Fibroblast of skin of right biceps (primary cell): ENCODE measurements at regions not wholly inside any gene's neighbourhood (a gene's known extent, or its start where the extent isn't known, plus 50 kb on each side); places are given as distances from the start of the nearest gene placed in this dataset.

Experiments used
- DNase-seq: peaks from one replicate; pipeline ENCODE4 v3.0.0-alpha.2; 2013

DNA sequence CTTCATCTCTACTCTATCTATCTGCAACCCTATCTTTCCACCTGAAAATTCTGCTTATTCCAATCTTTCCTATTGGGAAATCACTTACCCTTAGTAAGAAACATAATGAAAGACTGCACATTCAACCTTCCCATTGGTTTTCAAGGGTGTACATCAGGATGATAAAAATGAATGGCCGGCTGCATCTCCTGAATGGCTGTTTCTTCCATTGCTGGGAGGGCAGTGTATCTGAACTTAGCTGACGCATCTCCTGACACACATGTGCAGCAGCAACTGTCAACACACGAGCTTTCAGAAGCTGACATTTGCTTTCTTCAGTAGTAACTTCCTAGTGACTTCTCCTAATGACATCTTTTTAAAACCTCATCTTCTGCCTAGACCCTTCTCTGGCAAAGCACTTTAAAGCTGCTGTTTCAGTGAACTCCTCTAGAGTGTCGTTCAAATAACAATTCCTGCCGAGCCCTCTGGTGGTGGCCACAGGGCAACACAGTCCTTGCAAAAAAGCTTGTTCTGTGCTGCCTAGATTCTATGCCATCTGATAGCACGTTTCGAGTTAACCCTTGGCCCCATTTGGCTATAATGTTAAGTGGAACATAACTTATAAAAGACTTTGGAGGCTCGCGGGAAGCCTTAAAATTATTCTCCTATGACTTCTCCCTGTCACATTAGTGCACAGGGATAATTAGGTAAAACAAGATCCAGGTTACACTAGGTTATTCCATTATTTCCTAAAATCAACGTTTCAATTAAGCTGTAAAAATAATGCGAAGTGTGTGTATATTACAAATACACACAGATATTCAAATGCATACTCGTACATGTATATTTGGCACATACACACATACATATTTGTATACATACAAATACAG, 2340.7 kb downstream of the PCDH7 start:
- peak; percentile 63 for DNase-seq

DNA sequence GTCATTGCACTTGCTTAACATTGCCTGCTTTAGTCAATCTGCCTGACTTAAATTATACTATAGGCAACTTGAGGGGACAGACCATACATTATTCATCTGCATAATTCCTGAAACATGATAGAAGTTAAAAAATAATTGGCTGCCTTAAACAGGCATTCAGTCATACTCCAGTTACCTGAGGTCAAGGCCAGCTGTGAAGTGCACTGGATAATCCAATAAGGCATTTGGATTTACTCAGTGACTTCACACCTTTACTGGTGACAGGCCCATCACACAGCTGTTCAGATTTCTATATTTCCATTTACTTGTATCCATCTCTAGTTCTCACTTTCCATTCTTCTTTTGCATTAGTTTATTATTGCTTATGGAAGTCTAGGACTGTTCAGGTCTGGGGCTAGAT, 2341.6 kb downstream of the PCDH7 start:
- DNase-seq: no peak

DNA sequence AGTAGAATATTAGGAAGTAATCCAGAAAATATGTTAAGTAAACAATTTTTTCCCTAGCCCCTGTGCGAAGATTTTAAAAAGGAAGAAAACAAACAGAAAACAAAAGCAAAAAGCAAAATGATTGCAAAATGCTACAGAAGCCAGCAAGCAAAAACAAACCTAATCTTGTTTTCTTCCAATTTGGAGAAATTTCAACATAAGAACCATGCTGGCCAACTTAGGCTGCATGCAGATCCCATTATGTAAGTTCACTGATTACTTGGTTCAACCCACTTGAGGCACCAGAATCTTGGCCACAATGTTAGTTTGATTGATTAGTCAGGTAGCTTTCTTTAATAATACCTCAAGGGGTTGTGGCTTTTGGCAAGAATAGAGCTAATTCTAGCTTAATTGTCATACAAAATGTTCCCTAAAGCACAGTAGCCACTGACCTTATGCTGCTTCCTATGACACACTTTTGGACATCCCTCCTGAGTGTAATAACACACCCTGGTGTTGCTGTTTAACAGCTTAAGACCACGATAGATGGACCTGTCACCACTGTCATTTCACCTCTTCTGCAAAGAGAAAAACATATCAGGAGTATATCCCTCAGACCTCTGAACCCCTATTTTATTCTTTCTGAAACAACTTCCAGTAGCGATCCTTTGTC, 2342.1 kb downstream of the PCDH7 start:
- no peak for DNase-seq

DNA sequence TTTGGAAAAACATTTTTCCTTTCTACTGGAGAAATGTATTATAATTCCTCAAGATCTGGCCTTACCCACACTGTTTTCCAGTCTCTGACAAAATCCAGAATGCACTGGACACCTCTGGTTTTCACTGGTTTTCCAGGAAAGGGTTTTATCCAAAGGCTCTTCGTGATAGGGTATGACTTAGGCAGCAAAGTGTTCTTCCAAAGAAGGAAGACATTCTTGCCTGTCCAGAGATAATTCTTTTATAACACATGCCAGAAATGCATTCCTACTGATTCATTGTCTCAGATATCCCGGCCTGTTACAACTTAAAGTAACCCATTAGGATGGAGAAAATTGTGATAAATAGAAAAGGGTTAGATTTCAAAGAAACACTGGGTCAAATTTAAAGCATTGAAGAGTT, 2343.1 kb downstream of the PCDH7 start:
- peak; percentile 90 for DNase-seq

DNA sequence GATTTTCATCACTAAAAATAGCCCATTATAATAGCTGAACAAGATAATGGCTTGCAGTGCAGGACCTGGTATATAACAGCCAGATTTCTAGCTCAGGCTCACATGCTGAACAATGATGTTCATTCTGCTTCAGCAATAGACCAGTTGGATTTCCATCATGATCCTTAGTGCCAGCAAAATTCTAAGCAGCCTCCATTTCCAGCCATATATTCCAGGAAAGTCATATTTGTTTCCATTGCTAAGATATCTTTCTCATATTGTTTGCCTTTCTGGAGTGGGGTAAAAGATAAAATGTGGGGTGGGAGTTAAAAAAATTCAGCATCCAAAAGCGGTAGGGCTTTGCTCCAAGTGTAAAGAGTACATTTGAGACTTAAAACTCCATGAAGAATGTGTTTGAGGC, 2344.1 kb downstream of the PCDH7 start:
- DNase-seq: no peak

DNA sequence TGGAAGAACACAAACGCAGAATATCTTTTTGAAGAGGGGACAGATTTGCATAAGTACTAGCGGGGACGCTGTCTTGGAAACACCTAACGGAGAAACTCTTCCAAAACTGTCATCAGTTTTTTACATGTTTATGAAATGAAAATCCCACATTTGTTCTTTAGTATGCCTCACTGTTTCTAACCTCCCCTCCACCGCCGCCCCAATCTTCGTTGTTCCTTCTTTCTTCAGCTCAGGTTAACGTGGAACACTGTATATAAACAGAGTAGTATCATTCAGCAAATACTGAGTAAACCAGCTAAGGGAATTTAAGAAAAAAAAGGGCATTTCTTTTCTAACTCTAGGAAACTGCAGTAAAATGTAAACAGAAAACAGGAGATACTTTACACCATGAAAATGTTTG, 2345.6 kb downstream of the PCDH7 start:
- DNase-seq: no peak

DNA sequence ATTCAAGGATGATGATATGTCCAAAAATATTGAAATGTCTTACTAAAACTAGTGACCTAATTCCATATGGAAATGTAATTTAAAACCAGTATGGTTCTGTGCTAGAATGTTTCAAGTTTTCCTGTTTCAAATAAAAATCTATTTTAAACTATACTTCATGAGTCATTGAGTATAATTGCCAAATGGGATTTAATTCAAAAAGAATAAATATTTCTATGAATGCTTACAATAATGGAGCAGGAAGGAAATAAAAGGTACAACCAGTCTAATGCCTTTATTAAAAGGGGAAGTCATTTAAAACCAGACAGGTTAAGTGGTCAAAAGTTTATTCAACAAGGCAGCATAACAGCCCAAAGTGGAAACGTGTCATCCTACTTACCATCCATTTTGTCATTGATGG, 2347.1 kb downstream of the PCDH7 start:
- DNase-seq: peak; percentile 65

DNA sequence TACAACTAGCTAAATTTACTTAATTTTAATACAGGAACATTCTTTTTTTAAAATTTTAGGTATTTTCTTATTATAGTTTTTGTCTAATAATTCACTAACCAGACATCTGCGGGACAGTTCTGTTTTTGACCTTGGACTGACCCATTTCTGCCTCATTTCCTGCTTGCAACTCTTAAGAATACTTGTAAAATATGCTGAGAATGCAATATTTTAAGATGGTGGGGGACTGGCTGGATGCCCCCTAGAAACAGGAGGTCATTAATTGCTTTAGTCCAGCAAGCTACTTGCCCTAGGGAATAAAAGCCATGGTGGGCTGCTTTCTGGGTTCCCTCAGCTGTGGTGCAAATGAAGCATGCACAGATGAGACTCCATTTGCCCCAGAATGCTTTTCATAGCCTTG, 2348.4 kb downstream of the PCDH7 start:
- DNase-seq: no peak

DNA sequence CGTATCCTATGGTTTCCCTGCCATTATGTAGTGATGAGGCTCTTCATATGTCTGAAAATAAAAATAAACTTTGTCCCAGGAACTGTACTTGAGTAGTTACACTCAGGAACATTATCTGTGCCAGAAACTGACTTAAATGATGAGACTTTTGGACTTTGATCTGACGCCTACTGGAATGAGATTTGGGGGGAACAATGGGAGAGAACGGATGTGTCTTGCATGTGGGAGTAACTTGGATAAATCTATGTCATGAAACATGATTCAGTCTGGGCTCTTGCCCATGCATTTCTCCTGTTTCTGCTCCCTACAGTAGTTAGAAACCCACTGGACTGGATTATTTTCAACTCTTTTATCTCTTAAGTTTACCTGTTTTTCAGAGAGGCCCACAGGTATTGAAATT, 2351.4 kb downstream of the PCDH7 start:
- DNase-seq: peak; percentile 56

DNA sequence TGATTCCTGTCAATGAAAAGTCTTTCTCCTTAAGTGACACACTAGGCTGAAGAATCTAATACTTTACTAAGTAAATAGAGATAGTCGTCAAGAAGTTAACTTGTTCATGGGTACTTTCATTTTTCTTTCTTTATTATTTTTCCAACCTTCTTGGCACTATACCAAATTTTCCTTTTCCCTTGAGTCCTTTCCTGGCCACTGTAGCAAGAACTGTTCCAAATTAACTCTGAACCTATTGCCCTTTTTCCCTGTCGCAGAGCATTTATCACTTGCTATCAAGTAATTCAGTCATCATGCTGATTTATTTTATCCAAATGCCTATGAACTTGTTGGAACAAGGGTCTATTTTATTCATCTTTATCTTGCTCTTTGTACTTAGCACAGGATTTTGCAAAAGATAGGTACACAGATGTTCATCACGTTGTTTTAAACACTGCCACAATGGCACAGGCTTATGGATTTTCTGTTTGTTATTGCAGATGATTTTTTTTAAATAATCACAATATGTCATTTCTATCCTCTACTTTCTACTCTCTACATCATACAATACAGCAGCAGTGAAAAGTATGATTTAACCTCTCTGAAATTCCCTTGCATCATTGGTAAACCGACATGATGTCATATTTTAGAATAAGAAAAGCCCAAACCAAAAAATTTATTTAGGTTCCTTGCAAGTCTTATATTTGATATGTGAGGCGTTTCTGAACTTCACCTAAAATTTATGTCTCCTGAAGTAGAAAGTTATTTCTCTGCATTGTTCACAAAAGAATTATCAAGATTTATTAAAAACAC, 2352.3 kb downstream of the PCDH7 start:
- DNase-seq: peak; percentile 40

DNA sequence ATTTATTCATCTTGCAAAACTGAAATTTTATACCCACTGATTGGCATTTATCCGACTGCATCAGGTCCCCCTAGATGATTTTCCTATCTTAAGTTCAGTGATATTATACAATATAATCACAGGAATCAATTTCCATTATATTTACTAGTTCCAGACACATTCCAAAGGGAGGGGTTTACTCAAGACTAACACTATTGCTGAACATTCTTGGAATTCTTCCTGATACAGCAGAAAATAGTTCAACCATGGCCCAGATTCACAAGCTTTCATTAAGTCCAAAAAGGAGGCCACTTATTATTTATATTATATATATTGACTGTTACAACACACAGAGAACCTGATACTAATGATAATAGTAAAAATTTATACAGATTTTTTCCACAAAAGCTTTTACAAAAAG, 2353.6 kb downstream of the PCDH7 start:
- DNase-seq: peak; percentile 80

DNA sequence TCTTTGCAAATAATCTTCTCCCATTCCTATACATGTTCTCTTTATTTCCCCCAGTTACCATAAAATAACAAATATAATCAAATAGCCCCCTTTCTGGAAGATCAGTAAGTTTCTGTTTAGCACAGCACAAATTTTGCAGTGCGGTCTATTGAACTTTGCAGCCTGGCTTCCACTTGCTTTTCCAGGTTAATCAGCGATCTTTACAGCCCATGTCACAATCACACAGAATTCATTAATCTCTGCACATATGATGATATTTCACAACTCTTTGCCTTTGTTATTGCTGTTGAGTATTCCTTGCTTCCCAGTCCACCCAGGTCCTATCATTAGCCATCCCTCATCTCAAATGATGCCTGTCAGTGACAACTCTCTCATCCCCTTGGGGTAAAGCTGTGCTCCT, 2358.0 kb downstream of the PCDH7 start:
- DNase-seq: no peak

DNA sequence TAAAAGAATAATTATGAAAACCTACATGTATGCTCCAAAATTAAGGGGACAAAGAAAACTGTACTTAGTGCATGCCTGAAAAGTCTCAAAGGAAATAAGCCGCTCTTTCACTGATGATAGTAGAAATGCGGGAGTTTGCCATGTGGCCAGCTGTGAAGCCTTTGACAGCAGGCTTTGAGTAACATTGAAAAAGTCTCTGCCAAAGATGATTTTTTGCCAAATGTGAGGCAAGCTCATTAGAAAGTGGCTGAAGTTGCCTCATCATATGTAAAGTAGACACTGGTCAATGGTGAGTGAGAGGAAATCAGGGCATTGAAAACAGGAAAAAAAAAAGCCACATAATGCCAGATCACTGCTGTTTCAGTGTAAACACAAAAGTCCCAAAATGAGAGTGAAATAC, 2360.1 kb downstream of the PCDH7 start:
- no peak for DNase-seq

DNA sequence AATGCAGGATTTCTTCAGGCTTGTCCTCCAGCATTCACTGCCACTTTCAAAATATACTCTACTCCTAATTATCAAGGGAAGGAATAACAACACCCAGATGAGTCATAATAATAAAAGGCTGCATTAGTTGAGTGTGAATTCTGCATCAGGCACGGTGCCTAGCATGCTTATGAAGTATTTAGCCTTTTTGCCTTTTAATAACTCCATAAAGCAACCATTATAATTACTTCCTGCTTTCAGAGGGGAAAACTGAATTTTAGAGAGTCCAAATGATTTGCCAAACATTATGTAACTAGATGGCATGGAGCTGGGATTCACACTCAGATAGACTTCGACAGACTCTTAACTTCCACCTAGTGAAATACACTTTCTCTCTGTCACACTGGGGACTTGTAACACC, 2365.5 kb downstream of the PCDH7 start:
- no peak for DNase-seq

DNA sequence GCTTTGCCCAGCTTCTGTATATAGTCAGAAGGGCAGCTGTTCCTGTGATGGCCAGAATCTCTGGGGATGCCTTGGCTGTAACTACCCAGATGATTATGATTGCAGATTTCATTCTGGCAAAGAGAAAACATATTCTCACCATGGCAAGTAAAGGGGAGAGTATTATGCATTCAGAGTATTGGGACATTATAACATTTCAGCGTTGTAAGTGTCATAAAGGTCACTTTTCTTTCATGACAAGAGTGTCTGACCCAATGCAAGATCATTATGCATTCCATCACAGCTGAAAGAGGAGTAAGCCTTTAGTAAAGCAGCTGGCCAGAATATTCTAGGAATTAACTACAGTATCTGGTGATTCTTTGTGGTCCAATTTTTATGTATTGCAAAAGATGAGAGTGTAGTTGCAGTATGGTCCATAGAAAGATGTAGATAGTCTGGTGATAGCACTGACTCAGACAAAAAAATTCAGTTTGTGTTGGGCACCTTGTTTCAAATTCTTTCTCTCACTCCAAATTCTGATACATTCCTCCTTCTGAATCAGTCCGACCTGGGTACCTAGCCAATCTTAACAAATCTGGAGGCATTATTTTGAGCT, 2366.3 kb downstream of the PCDH7 start:
- DNase-seq: peak; percentile 72

DNA sequence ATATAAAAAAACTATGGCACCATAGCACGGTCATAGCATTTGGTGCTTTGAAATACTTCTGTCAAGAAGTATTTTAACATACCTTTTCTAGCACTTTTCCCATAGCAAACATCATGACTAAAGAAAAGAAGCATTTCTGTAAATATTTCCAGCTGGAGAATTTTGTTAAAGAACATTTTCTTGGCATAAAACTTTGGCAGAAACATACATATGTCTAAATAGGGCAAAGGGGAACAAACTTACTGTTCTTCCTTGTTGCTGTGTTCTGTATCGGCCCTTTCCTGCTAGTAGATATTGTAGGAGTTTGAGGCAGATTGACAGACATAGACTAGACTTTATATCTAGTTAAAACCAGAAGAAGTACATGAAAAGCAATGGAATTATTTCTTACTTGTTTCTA, 2368.5 kb downstream of the PCDH7 start:
- DNase-seq: peak; percentile 44

DNA sequence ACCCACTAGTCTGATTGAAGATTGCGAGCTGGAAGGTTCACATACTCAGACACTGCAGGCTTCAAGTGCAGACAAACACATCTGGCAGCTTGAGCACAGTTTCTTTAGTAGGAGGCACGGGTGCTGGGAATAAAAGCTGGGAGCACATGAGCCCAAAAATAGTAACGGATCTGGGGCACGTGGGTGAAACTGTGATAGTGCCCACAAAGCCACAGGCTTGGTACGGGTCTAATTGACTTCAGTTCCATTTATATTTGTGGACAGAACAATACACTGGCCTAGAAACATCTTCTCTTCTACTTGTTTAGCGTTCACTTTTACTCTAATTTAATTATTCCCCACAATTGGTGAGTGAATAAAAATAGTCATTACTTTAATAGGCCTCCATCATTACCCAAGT, 2370.7 kb downstream of the PCDH7 start:
- no peak for DNase-seq

DNA sequence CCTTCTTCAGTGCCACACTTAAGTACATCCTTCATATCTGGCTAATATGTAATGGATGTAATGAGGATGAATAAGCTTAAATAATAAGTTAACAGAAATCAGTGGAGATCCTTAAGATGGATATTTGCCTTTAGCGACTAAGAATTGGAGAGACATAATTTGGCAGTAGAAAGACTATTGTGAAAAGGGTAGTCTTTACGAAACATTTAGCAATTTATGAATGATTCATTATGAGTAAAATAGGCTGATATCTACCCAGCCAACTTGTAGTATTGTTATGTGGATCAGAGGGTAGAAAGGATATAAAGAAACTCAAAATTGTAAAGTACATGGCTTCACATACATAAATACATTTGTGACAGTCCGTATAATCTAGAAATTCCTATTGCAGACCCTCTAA, 2371.8 kb downstream of the PCDH7 start:
- DNase-seq: no peak

DNA sequence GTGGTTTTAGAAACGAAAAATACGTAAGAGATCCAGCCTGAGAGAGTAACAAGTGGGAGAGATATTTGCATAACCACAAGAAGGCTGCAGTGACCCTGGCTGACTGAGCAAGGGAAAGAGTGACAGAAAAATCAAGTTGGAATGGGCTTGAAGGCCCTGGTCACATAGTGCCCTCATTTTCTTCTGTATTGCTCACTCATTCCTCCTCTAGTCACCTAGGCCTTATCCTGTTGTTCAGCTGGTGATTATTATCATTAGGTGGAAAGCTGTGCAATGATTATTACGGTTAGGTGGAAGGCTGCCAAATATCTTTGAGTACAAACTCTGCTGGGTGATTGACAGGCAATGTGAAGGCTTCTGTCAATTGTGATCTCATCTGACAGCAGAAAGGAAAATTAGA, 2384.1 kb downstream of the PCDH7 start:
- DNase-seq: peak; percentile 29

DNA sequence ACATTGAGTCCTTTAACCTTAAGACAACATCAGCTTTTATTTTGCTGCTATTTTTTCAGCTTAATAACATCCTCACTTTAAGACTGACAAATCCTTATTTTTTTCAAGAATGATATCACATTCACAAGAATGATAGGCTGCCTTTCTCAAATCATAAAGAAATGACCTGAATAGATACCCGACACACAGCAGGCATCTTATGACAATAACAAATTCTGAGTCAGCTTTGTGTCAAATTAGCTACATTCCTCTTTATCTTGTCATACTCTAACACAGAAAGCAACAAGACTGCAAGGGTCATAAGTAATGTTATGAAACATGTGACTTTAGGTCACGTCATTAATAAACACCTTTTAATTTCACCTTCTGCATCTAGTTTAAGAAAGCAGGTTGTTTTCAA, 2387.6 kb downstream of the PCDH7 start:
- DNase-seq: peak; percentile 64

DNA sequence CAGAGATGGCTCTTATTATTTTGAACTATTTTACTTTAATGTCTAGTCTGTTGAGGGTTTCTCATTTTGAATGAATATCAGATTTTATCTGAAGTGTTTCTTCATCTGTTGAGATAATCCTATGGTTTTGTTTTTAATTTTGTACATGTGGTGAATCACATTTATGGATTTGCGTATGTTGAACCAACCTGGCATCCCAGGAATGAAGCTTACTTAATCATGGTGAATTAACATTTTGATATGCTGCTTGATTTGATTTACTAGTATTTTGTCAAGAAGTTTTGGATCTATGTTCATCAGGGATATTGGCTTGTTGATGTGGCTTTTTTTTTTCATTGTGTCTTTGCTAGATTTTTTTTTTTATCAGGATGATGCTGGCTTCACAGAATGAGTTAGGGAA, 2390.9 kb downstream of the PCDH7 start:
- DNase-seq: peak; percentile 72

DNA sequence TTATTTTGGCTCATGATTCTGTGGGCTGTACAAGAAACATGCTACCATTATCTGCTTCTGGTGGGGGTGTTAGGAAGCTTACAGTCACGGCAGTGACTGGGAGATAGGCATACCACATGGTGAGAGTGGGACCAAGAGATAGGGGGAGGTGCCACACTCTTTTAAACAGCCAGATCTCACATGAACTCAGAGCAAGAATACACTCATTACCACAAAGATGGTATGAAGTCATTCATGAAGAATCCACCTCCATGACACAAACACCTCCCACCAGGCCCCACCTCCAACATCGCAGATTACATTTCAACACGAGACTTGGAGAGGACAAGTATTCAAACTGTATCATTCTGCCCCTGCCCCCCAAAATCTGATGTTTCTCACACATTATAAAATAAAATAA, 2396.7 kb downstream of the PCDH7 start:
- DNase-seq: peak; percentile 54

DNA sequence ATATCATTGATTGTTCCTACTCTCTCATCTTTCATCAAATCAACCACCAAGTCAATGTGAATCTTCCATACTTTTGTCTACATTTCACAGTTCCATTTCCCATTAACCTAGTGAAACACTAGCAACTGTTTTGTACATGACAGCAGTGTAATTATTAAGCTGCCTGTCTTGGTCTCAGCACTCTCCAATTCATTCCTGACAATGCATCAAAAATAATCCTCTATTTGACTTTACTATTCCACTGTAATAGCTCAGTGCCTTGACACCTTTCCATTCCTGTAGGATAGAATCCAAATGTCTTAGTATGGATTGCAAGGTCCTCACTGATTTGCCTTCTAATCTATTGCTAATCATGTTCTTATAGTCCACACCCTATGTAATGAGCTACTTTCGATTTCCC, 2405.8 kb downstream of the PCDH7 start:
- no peak for DNase-seq
